H9 (cell line): ENCODE measurements at regions not wholly inside any gene's neighbourhood (a gene's known extent, or its start where the extent isn't known, plus 50 kb on each side); places are given as distances from the start of the nearest gene placed in this dataset.

Experiments
- DNase-seq: peaks from one replicate; pipeline ENCODE4 v3.0.0-alpha.2; 2017
- H2AFZ ChIP-seq: one replicate; pipeline ENCODE4 v1.6.1; 2013; ENCODE audit warnings: mild to moderate bottlenecking, low read length, control low read depth, moderate library complexity
- H2AK5ac ChIP-seq: 2 replicates; pipeline ENCODE4 v1.6.1; 2013; ENCODE audit warnings: low read length, control low read depth, mixed read lengths; ENCODE audit not compliant: insufficient read length
- H2BK120ac ChIP-seq: one replicate; pipeline ENCODE4 v1.6.1; 2013; ENCODE audit warnings: low read depth, mild to moderate bottlenecking, low read length, control low read depth, inconsistent platforms; ENCODE audit not compliant: poor library complexity, severe bottlenecking
- H2BK12ac ChIP-seq: 2 replicates; pipeline ENCODE4 v1.6.1; 2013; ENCODE audit warnings: low read length, control low read depth, mixed read lengths, low read depth; ENCODE audit not compliant: insufficient read length
- H2BK15ac ChIP-seq: 2 replicates; pipeline ENCODE4 v1.6.1; 2013; ENCODE audit warnings: low read depth, low read length, control low read depth
- H2BK20ac ChIP-seq: one replicate; pipeline ENCODE4 v1.6.1; 2013; ENCODE audit warnings: low read depth, mild to moderate bottlenecking, low read length, control low read depth, inconsistent platforms; ENCODE audit not compliant: poor library complexity, severe bottlenecking
- H2BK5ac ChIP-seq: 2 replicates; pipeline ENCODE4 v1.6.1; 2013; ENCODE audit warnings: low read length, control low read depth, mixed read lengths; ENCODE audit not compliant: insufficient read length
- H3K14ac ChIP-seq: 2 replicates; pipeline ENCODE4 v1.6.1; 2013; ENCODE audit warnings: low read length, control low read depth; ENCODE audit not compliant: insufficient read depth
- H3K18ac ChIP-seq: 2 replicates; pipeline ENCODE4 v1.6.1; 2013; ENCODE audit warnings: low read depth, mild to moderate bottlenecking, mixed read lengths, low read length, control low read depth; ENCODE audit not compliant: insufficient read length
- H3K23ac ChIP-seq: 2 replicates; pipeline ENCODE4 v1.6.1; 2013; ENCODE audit warnings: low read length, control low read depth, mixed read lengths, low read depth; ENCODE audit not compliant: insufficient read length
- H3K23me2 ChIP-seq: 2 replicates; pipeline ENCODE4 v1.6.1; 2013; ENCODE audit warnings: low read depth, mild to moderate bottlenecking, mixed read lengths, low read length, control low read depth; ENCODE audit not compliant: insufficient read length, poor library complexity, severe bottlenecking
- H3K27ac ChIP-seq: 2 replicates; pipeline ENCODE4 v1.5.1; 2013; ENCODE audit warnings: low read length, control low read depth, mixed read lengths, low read depth; ENCODE audit not compliant: insufficient read length
- H3K27me3 ChIP-seq: 2 replicates; pipeline ENCODE4 v1.6.1; 2013; ENCODE audit warnings: low read length, control low read depth, inconsistent platforms; ENCODE audit not compliant: insufficient read depth
- H3K4ac ChIP-seq: 2 replicates; pipeline ENCODE4 v1.6.1; 2013; ENCODE audit warnings: low read depth, mild to moderate bottlenecking, control low read depth, inconsistent platforms, low read length, moderate library complexity
- H3K4me1 ChIP-seq: 2 replicates; pipeline ENCODE4 v1.6.1; 2013; ENCODE audit warnings: low read length, control low read depth, inconsistent platforms; ENCODE audit not compliant: insufficient read depth
- H3K4me2 ChIP-seq: 2 replicates; pipeline ENCODE4 v1.6.1; 2013; ENCODE audit warnings: low read length, control low read depth, mixed read lengths; ENCODE audit not compliant: insufficient read length, insufficient read depth
- H3K56ac ChIP-seq: 2 replicates; pipeline ENCODE4 v1.6.1; 2013; ENCODE audit warnings: low read depth, mild to moderate bottlenecking, mixed read lengths, low read length, control low read depth; ENCODE audit not compliant: insufficient read length
- H3K79me1 ChIP-seq: 2 replicates; pipeline ENCODE4 v1.6.1; 2013; ENCODE audit warnings: low read depth, mild to moderate bottlenecking, moderate library complexity, low read length, control low read depth, inconsistent platforms; ENCODE audit not compliant: insufficient read depth, poor library complexity, severe bottlenecking
- H3K79me2 ChIP-seq: 2 replicates; pipeline ENCODE4 v1.6.1; 2013; ENCODE audit warnings: low read length, control low read depth, inconsistent platforms; ENCODE audit not compliant: insufficient read depth
- H3K9ac ChIP-seq: 2 replicates; pipeline ENCODE4 v1.6.1; 2013; ENCODE audit warnings: low read length, control low read depth, mixed read lengths; ENCODE audit not compliant: insufficient read length; ENCODE audit errors: extremely low read depth
- H3K9me3 ChIP-seq: one replicate; pipeline ENCODE4 v1.6.1; 2013; ENCODE audit warnings: low read depth, low read length, inconsistent platforms; ENCODE audit not compliant: control insufficient read depth
- H3T11ph ChIP-seq: one replicate; pipeline ENCODE4 v1.6.1; 2013; ENCODE audit warnings: mild to moderate bottlenecking, low read length, control low read depth, inconsistent platforms
- H4K20me1 ChIP-seq: one replicate; pipeline ENCODE4 v1.6.1; 2013; ENCODE audit not compliant: control insufficient read depth, insufficient read length, insufficient read depth
- H4K5ac ChIP-seq: 2 replicates; pipeline ENCODE4 v1.6.1; 2013; ENCODE audit warnings: low read depth, mild to moderate bottlenecking, mixed read lengths, low read length, control low read depth; ENCODE audit not compliant: insufficient read length
- H4K8ac ChIP-seq: replicated peaks from 2 replicates; pipeline ENCODE4 v1.6.1; 2013; ENCODE audit warnings: low read length, control low read depth, mixed read lengths, low read depth; ENCODE audit not compliant: insufficient read length
- H4K91ac ChIP-seq: 2 replicates; pipeline ENCODE4 v1.6.1; 2013; ENCODE audit warnings: low read depth, mild to moderate bottlenecking, moderate library complexity, mixed read lengths, low read length, control low read depth; ENCODE audit not compliant: insufficient read length
- H3K27ac Mint-ChIP-seq, 3 experiments: 2 replicates in 2 of 3; 3 replicates in 1 of 3; pipeline ENCODE4 v1.8.0; 2020 to 2021; ENCODE audit warnings: mixed read lengths in 3 of 3, mild to moderate bottlenecking in 1 of 3, moderate library complexity in 1 of 3
- H3K27me3 Mint-ChIP-seq: 2 replicates; pipeline ENCODE4 v1.8.0; 2021; ENCODE audit warnings: low read depth, mild to moderate bottlenecking, moderate library complexity, mixed read lengths
- H3K36me3 Mint-ChIP-seq, 3 experiments: 2 replicates in 2 of 3; 3 replicates in 1 of 3; pipeline ENCODE4 v1.8.0; 2020 to 2021; ENCODE audit warnings: low read depth in 3 of 3, mixed read lengths in 3 of 3; ENCODE audit not compliant: insufficient read depth in 1 of 3
- H3K4me1 Mint-ChIP-seq, 2 experiments: 2 replicates each; pipeline ENCODE4 v1.8.0; 2020; ENCODE audit warnings: mixed read lengths in 2 of 2
- H3K4me3 Mint-ChIP-seq, 2 experiments: 2 replicates in 1 of 2; 3 replicates in 1 of 2; pipeline ENCODE4 v1.8.0; 2020 to 2021; ENCODE audit warnings: mild to moderate bottlenecking in 2 of 2, mixed read lengths in 2 of 2, moderate library complexity in 1 of 2
- H3K9me3 Mint-ChIP-seq, 2 experiments: 2 replicates in 1 of 2; 3 replicates in 1 of 2; pipeline ENCODE4 v1.8.0; 2020; ENCODE audit warnings: mild to moderate bottlenecking in 2 of 2, mixed read lengths in 2 of 2, moderate library complexity in 1 of 2
- CTCF ChIP-seq: fragments of 200-600 bp; sonication (generic); conservative IDR thresholded peaks from 3 replicates; pipeline ENCODE4 v1.8.0; 2021; ENCODE audit warnings: antibody characterized with exemption, mild to moderate bottlenecking
- WGBS: extraction: QIAGEN DNeasy Blood & Tissue Kit; methylation state at CpG from one replicate; pipeline ENCODE4 v1.1.7; 2013; ENCODE audit warnings: missing lambda C conversion rate, low lambda C conversion rate, mixed read lengths; ENCODE audit not compliant: insufficient read length; ENCODE audit errors: extremely low coverage; 5-methylcytosine and 5-hydroxymethylcytosine counted together

- Histone ChIP-seq H3K14ac (no peak overlapping the region), H2BK12ac (no peak overlapping the region), H3K4me2 (no peak overlapping the region), H2BK20ac (no peak overlapping the region), H3K79me1 (no peaks in the 10 kb centered on the region), H3K56ac (no peak overlapping the region), H3K4me1 (no peaks in the 10 kb centered on the region), H2AFZ (no peak overlapping the region), H3K9me3 (no peaks in the 10 kb centered on the region), H4K5ac (no peak overlapping the region), H4K91ac (no peak overlapping the region), H3K9ac (no peak overlapping the region), H3K27ac (no peak overlapping the region), H3K4ac (no peak overlapping the region), H2BK5ac (no peak overlapping the region), H4K8ac (no peak overlapping the region), H3K23ac (no peak overlapping the region), H4K20me1 (no peaks in the 10 kb centered on the region), H3K27me3 (no peaks in the 10 kb centered on the region), H3K23me2 (no peaks in the 10 kb centered on the region), H3T11ph (no peak overlapping the region), H3K18ac (no peak overlapping the region), H2BK15ac (no peak overlapping the region), H2BK120ac (no peak overlapping the region), H3K79me2 (no peaks in the 10 kb centered on the region), H2AK5ac (no peak overlapping the region)
- Mint-ChIP-seq H3K4me1 (no peaks in the 10 kb centered on the region), H3K9me3 (peaks cover 12 to 18% of the 10 kb centered on the region in 2 experiments), H3K4me3 (no peak overlapping the region), H3K27me3 (no peaks in the 10 kb centered on the region), H3K36me3 (peaks cover 6 to 17% (median 14%) of the 10 kb centered on the region in 3 experiments), H3K27ac (no peak overlapping the region; a peak in 1 of 7 replicates)
- WGBS, result no CpG with 5 or more reads among the region's 4 CpGs
- DNase-seq, result no peak
- TF ChIP-seq CTCF, result no peak
Observed at GRCh38 chr3:191543897-191544296, 82.9 kb downstream of the PYDC2 start.
